G401.6 (cell line): ENCODE measurements at regions not wholly inside any gene's neighbourhood (a gene's known extent, or its start where the extent isn't known, plus 50 kb on each side); places are given as distances from the start of the nearest gene placed in this dataset.

Experiments
- FAIRE-seq: peaks from 2 replicates; lab custom pipeline; 2012; peaks lifted over from hg19 to GRCh38; lab: Jason Lieb, UNC

GRCh38 chrX:39174772-39175417 lies 373.6 kb downstream of the MID1IP1 start:
- no peak for FAIRE-seq

- no peak for FAIRE-seq
Observed at GRCh38 chrX:39175418-39176057, 374.3 kb downstream of the MID1IP1 start.

- FAIRE-seq: no peak
Observed at GRCh38 chrX:39176105-39176504, 374.8 kb downstream of the MID1IP1 start.

GRCh38 chrX:39189431-39189830 lies 388.2 kb downstream of the MID1IP1 start:
- no peak for FAIRE-seq

GRCh38 chrX:39194673-39195072 lies 393.4 kb downstream of the MID1IP1 start:
- FAIRE-seq: no peak

GRCh38 chrX:39195156-39195555 lies 393.9 kb downstream of the MID1IP1 start:
- no peak for FAIRE-seq

GRCh38 chrX:39196192-39197102 lies 395.2 kb downstream of the MID1IP1 start:
- no peak for FAIRE-seq

GRCh38 chrX:39199429-39199828 lies 398.2 kb downstream of the MID1IP1 start:
- FAIRE-seq: no peak

- FAIRE-seq: no peak
Observed at GRCh38 chrX:39201305-39201990, 400.2 kb downstream of the MID1IP1 start.

- no peak for FAIRE-seq
Observed at GRCh38 chrX:39202641-39203040, 401.4 kb downstream of the MID1IP1 start.

- no peak for FAIRE-seq
Observed at GRCh38 chrX:39203427-39203826, 402.2 kb downstream of the MID1IP1 start.

- FAIRE-seq: no peak
Observed at GRCh38 chrX:39204353-39204752, 403.1 kb downstream of the MID1IP1 start.

GRCh38 chrX:39204945-39205344 lies 403.7 kb downstream of the MID1IP1 start:
- no peak for FAIRE-seq

GRCh38 chrX:39205467-39205866 lies 404.2 kb downstream of the MID1IP1 start:
- no peak for FAIRE-seq

GRCh38 chrX:39206399-39207145 lies 405.3 kb downstream of the MID1IP1 start:
- FAIRE-seq: no peak

- FAIRE-seq: no peak
Observed at GRCh38 chrX:39211501-39211900, 410.2 kb downstream of the MID1IP1 start.

GRCh38 chrX:39212456-39212855 lies 411.2 kb downstream of the MID1IP1 start:
- FAIRE-seq: no peak

- FAIRE-seq: no peak
Observed at GRCh38 chrX:39214387-39215126, 413.3 kb downstream of the MID1IP1 start.

GRCh38 chrX:39220952-39221351 lies 419.7 kb downstream of the MID1IP1 start:
- no peak for FAIRE-seq

GRCh38 chrX:39222346-39223113 lies 421.3 kb downstream of the MID1IP1 start:
- no peak for FAIRE-seq
